NCI-H2196 treated with DMSO at 0.1 percent for 48 hours (cell line): ENCODE measurements at regions not wholly inside any gene's neighbourhood (a gene's known extent, or its start where the extent isn't known, plus 50 kb on each side); places are given as distances from the start of the nearest gene placed in this dataset.
"Not testable (repeated sequence)": the region's sequence is repeated elsewhere in the genome, so short reads cannot be mapped to it uniquely, and the experiment has no call there.

Experiments used
- DNase-seq: peaks from one replicate; lab custom pipeline; 2025; ENCODE audit not compliant: unreplicated experiment; lab: John Stamatoyannopoulos, UW

DNA sequence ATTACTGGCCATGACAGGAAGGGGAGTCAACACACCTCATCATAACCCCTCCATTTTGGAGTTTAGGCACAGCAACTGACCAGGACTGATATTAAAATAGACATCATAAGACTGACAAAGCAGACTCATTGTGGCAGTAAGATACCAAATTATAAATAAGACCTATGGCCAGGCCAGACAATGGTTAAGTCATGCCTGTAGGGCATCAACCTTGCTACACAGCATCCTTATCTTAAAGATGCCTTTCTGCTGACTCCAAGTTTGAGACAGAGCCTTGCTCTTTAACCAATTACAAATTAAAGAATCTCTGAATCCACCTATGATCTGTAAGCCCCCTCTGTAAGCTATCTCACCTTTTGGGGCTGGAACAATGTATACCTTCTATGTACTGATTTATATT lies 65.5 kb downstream of the VCX2 start:
- DNase-seq: no peak

DNA sequence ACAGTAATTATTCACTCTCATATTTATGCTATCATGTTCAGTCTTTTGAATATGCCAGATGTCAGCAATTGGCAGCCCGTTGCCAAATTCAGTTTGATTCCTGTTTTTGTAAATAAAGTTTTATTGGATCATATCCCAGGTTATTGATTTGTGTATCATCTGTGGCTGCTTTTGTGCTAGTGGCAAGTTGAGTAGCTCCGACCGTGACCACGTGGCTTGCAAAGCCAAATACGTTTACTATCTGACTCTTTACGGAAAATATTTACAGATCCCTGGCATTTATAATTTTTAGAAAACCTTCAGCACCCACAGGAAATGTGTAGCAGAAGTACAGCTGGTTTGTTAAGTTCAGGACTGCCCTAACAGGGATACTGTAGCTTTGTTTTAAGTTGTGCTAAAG lies 67.4 kb downstream of the VCX2 start:
- DNase-seq: no peak

DNA sequence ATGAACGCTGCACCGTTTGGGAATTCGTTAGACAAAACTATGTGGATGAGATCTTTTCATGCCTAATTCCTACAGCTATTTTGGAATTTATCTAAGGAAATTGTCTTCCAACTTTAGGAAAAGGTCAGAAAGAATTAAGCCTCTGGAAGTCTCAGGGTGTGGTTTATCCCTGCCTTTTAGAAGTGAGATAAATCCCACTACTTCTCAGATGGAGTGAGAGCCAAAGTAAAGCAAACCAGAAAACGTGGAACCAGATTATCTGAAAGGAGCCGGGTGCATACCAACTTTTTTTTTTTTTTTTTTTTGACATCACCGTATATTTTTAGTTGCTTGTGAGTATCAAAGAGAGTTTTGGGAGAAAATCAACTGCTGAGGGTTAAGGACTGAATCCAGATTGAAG lies 79.6 kb downstream of the VCX2 start:
- DNase-seq: no peak

DNA sequence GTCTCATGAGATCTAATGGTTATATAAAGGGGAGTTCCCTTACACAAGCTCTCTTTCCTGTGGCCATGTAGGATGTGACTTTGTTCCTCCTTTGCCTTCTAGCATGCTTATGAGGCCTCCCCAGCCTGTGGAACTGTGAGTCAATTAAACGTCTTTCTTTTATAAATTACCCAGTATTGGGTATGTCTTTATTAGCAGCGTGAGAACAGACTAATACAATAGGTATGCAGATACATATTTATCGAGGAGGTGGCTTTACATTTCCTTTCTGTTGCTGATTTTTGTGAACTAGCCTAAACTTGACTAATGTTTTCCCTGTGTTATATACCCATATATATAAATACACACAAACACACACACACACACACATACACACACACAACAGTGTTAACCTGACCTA lies 80.2 kb downstream of the VCX2 start:
- DNase-seq: no peak

DNA sequence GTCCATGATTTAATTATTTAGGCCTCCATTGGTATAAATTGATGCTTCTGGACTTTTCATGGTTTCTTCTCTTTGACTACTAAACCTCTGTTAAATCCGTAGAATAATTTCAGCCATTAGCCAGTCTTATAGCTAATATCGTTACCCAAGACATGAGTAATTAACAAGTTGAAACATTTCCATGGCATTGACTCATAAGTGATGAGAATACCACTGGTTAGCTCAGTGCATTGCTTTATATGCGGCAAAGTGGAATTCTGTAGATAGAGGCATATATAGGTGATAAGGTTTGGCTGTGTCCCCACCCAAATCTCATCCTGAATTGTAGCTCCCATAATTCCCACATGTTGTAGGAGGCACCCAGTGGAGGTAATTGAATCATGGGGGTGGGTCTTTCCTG lies 80.6 kb downstream of the VCX2 start:
- DNase-seq: no peak

DNA sequence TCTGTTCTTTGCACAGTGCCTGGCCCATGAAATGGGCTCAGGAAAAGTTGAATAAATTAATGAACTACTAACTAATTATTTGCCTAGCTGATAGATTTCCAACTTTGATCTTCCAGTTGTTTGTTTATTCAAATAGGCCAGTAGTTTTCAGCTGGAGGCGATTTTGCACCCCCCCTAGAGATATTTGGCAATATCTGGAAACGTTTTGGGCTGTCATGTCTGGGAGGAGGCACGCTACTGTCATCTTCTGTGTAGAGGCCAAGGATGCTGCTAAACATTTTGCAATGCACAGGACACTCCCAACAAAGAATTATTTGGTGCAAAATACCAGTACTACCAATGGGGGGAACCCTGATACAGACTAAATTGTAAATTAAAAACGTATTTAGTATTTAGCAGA lies 81.9 kb downstream of the VCX2 start:
- no peak for DNase-seq

- DNase-seq: no peak
Measured at GRCh38 chrX:8084006-8084405, 87.1 kb downstream of the VCX2 start.

- no peak for DNase-seq
Measured at GRCh38 chrX:8083286-8083685, 87.8 kb downstream of the VCX2 start.

DNA sequence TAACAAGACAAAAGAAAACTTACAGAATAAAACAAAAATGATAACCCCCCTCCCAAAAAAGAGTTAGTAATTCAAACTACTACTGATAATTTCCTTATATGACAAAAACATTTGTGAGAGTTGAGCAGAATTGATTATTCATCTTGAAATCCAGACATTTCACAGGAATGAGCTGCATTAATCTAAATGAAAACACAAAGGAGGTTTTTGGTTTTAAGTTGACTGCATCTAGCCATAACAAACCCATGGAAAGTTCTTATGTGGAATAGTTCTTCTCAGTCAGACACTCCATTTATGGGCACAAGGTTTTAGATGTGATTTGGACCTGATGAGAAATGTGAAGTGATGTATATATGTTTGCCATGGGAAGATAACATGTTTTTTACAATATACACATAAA lies 95.4 kb downstream of the VCX2 start:
- DNase-seq: no peak

GRCh38 chrX:8067754-8068462 lies 103.2 kb downstream of the VCX2 start:
- DNase-seq: no peak

DNA sequence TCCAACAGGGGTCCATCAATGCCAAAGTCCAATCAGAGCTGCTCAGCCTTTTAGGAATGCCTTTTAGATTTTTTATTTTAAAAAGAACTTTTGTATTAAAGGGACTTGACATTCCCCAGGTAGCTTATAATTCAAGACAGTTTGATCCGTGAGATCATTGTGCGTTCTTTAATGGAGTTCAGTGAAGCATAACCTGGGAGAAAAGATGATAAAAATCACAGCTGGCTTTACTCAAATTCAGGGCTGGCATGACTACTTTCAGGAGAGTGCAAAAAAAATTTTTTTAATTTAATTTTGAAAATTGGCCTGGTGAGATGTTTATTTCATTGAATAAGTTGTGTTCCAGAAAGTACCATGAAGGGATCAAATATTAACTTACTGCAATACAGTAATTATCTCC lies 118.2 kb downstream of the VCX2 start:
- DNase-seq: no peak

DNA sequence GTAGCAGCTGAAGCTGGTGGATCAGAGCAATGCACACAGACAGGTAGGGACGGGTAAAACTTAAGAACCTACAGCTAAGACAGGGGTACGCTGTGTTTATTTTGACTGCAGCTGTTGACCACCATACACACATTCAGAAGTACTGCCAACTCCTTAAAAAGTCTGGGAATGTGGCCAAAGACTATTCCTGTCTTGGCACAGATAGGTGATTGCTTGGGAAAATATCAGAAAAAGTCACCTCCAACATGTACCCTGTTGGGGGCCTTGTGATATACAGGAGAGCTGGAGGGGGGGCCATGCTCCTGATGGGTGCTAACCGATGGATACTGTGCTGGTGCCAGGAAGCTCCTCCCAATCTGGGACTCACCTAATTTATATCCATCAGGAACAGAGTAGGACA lies 121.2 kb downstream of the VCX2 start:
- no peak for DNase-seq

DNA sequence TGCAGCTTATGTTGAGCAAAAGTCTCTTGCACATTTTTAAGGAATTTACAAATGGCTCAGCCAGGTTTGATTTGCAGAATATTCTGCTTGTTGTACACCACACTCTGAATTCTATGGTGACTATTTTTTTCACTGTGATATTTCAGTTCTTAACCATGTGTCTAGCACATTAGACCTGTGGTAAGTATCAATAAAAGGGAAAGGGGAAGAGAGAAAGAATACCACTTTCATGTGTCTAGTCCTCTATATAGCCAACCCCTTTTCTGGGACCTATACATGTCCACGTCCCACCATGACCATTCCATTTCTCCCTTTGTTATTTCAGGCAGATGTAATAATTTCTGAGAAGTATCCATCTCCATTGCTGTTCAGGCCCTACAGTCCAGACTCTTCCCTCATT lies 121.3 kb upstream of the PNPLA4 start:
- DNase-seq: no peak

DNA sequence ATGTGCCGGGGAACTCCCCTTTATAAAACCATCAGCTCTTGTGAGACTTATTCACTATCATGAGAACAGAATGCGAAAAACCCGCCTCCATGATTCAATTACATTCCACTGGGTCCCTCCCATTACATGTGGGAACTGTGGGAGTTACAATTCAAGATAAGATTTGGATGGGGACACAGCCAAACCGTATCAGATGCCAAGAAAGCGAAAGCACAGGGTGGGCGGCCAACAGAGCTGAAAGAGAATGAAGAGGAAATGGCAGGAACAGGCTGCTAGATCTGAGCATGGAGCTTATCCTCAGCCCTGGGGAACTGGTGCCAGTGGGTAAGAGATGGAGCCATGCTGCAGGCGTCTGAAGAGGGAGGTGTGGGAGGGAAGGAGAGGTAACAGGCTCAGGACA lies 117.7 kb upstream of the PNPLA4 start:
- no peak for DNase-seq

DNA sequence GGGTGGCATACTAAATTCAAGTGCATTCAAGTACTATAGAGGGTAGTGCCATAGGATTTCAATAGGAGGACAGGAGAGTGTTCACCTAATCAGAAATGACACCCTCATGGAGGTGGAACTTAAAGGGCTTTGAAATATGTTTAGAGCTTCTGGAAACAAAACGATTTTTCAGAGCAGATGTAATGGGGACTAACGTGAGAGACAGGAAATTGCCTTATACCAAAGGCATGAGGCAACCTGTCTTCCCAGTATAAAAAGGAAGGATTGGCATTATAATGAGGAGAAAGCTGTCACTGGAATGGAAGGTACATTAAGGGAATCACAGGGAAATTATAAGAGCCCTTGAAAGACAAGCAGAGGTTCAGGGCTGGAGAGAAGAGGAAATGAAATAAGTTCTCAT lies 116.3 kb upstream of the PNPLA4 start:
- no peak for DNase-seq

DNA sequence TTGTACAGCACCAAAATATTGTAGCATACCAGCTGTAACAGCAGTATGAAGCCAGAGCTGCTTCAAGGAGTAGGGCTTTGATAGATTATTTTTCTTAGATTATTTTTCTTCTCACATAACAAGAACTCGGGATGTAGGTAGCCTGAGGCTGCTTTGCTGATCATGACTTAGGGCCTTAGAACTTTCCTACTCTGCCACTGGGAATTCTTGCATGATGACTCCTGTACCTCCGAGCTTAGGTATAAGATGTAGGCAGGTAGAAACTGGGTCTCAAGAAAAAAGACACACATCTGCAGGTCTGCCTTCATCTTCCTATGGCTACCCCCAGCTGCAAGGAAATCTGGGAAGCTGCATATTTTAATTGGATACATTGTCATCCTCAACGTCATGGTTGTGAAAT lies 115.9 kb upstream of the PNPLA4 start:
- no peak for DNase-seq

GRCh38 chrX:8042304-8042703 lies 115.1 kb upstream of the PNPLA4 start:
- peak; percentile 69 for DNase-seq

DNA sequence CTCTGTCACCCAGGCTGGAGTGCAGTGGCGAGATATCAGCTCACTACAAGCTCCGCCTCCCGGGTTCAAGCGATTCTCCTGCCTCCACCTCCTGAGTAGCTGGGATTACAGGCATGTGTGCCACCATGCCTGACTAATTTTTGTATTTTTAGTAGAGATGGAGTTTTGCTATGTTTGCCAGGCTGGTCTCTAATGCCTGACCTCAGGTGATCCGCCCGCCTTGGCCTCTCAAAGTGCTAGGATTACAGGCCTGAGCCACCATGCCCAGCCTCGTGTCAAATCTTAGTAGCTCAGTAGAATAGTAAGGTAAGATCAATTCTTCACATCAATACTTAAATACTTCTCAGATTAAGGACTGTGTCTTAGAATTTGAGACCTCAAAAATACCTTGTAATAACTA lies 112.5 kb upstream of the PNPLA4 start:
- not testable (repeated sequence) for DNase-seq

DNA sequence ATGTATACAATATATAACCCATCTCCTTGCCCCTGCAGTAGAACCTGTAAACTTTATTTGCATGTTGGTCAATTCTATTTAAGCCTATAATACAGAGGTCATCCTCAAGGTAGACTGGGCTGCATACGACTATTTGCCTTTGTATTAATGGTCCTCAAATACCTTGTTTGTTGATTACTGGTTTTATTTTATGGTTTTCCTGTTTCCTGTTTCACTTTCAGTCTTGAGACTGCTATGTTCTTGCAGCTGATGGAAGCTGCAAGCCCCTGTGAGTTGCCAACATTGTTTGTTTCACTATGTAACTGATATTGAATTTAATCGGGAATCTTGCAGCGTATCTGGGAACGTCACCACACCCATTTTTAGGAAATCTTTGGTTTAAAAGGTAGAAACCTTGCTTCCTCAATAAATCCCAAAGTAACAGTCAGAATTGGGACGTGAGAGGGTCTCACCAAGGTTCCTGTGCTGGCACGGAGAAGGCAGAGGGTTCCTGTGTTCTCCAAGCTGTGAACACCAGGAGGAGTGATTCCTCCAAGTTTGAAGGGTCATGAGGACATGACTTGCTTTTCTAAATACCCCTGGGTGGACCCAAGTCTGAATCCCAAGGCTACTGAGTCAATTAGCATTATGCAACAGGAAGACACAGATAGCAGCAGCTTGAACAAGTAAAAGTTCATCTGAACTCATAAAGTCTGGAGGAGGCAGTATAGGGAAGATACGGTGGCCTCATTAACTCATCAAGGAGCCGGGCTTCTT lies 110.6 kb upstream of the PNPLA4 start:
- no peak for DNase-seq

DNA sequence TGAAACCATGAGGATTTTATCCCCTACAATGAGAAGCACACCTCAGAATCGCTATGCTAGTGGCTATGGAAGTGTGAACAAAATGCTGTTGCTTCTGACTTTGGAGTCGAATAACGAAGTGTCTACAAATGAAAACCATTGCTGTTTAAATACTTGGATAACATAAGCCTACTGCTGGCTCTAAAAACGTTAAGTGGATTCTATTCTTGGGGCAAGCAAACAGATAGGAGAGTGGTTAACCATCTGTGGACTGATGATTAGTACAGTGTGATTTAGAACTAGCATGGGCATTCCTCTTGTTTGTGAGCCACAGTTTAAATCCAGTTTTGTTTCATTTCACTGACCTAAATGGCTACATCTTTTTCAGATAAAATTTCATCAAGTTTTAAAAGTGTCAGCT lies 109.7 kb upstream of the PNPLA4 start:
- DNase-seq: no peak

GRCh38 chrX:8034058-8034457 lies 106.8 kb upstream of the PNPLA4 start:
- no peak for DNase-seq

GRCh38 chrX:8033175-8033574 lies 106.0 kb upstream of the PNPLA4 start:
- DNase-seq: no peak

DNA sequence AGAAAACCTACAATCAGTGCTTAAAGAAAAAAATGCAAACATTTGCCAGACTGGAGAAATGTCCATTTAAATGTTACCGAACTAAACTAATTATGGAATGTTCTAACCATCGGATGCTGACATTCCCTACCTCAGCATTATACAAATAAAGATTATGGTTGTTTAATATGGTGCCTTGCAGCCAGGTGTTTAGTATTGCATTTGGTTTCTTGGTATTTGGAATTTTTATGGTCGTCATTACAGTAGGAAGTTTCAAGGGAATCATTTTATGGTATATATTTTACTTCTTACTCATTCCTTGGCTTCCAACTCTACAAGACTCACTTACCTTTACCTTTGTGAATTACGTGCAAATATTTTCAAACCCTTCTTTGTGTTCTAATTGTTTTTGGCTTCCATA lies 103.1 kb upstream of the PNPLA4 start:
- DNase-seq: no peak
